KOPT-K1 (cell line): ENCODE measurements at regions not wholly inside any gene's neighbourhood (a gene's known extent, or its start where the extent isn't known, plus 50 kb on each side); places are given as distances from the start of the nearest gene placed in this dataset.
"Not testable (repeated sequence)": the region's sequence is repeated elsewhere in the genome, so short reads cannot be mapped to it uniquely, and the experiment has no call there.

Experiments used
- H3K27ac ChIP-seq: fragments of 200-600 bp; sonication (generic); 2 replicates; pipeline ENCODE4 v1.5.1; 2016; ENCODE audit warnings: antibody characterized with exemption, mild to moderate bottlenecking, low read depth, low read length; ENCODE audit not compliant: poor library complexity, severe bottlenecking
- H3K36me3 ChIP-seq: fragments of 200-600 bp; sonication (generic); 2 replicates; pipeline ENCODE4 v1.5.1; 2017; ENCODE audit warnings: antibody characterized with exemption, mild to moderate bottlenecking, low read length, moderate library complexity; ENCODE audit not compliant: insufficient read depth
- H3K9me3 ChIP-seq: fragments of 200-600 bp; sonication (generic); 2 replicates; pipeline ENCODE4 v1.5.1; 2017; ENCODE audit warnings: antibody characterized with exemption, low read length, mild to moderate bottlenecking; ENCODE audit not compliant: insufficient read depth, poor library complexity, severe bottlenecking

GRCh38 chr10:10044922-10045764 is 972.5 kb upstream of the CELF2 start:
- no peak overlapping the region for H3K27ac ChIP-seq
- no peaks in the 10 kb centered on the region for H3K36me3 ChIP-seq
- H3K9me3 ChIP-seq: no peaks in the 10 kb centered on the region

- no peak overlapping the region for H3K27ac ChIP-seq
- no peaks in the 10 kb centered on the region for H3K36me3 ChIP-seq
- H3K9me3 ChIP-seq: no peaks in the 10 kb centered on the region
Measured at GRCh38 chr10:10045765-10046028, 972.0 kb upstream of the CELF2 start.

GRCh38 chr10:10047426-10047825 is 970.2 kb upstream of the CELF2 start:
- Histone ChIP-seq H3K9me3 (no peaks in the 10 kb centered on the region), H3K27ac (no peak overlapping the region)

GRCh38 chr10:10053051-10053450 is 964.6 kb upstream of the CELF2 start:
- Histone ChIP-seq H3K27ac (no peak overlapping the region), H3K9me3 (no peaks in the 10 kb centered on the region), H3K36me3 (no peaks in the 10 kb centered on the region)

More at GRCh38 chr10:10047426-10047825, 970.2 kb upstream of the CELF2 start:
- no peaks in the 10 kb centered on the region for H3K36me3 ChIP-seq

GRCh38 chr10:10054466-10054865 is 963.2 kb upstream of the CELF2 start:
- H3K36me3 ChIP-seq: no peaks in the 10 kb centered on the region
- H3K9me3 ChIP-seq: no peaks in the 10 kb centered on the region
- H3K27ac ChIP-seq: no peak overlapping the region

- no peak overlapping the region for H3K27ac ChIP-seq
- H3K36me3 ChIP-seq: no peaks in the 10 kb centered on the region
- no peaks in the 10 kb centered on the region for H3K9me3 ChIP-seq
Measured at GRCh38 chr10:10055656-10056442, 961.8 kb upstream of the CELF2 start.

GRCh38 chr10:10056961-10057360 is 960.7 kb upstream of the CELF2 start:
- H3K36me3 ChIP-seq: no peaks in the 10 kb centered on the region
- no peak overlapping the region for H3K27ac ChIP-seq
- H3K9me3 ChIP-seq: no peaks in the 10 kb centered on the region

GRCh38 chr10:10067644-10068043 is 950.0 kb upstream of the CELF2 start:
- Histone ChIP-seq H3K27ac (no peak overlapping the region), H3K9me3 (no peaks in the 10 kb centered on the region), H3K36me3 (no peaks in the 10 kb centered on the region)

- H3K27ac ChIP-seq, H3K9me3 ChIP-seq, H3K36me3 ChIP-seq: not testable (repeated sequence)
Measured at GRCh38 chr10:10074847-10075246, 942.8 kb upstream of the CELF2 start.

GRCh38 chr10:10078446-10078845 is 939.2 kb upstream of the CELF2 start:
- H3K36me3 ChIP-seq: no peaks in the 10 kb centered on the region
- H3K9me3 ChIP-seq: no peaks in the 10 kb centered on the region
- no peak overlapping the region for H3K27ac ChIP-seq

- no peaks in the 10 kb centered on the region for H3K9me3 ChIP-seq
- no peaks in the 10 kb centered on the region for H3K36me3 ChIP-seq
- no peak overlapping the region for H3K27ac ChIP-seq
Measured at GRCh38 chr10:10092581-10092980, 925.1 kb upstream of the CELF2 start.

- H3K9me3 ChIP-seq: no peaks in the 10 kb centered on the region
- no peaks in the 10 kb centered on the region for H3K36me3 ChIP-seq
- no peak overlapping the region for H3K27ac ChIP-seq
Measured at GRCh38 chr10:10093021-10093420, 924.7 kb upstream of the CELF2 start.

- Histone ChIP-seq H3K9me3 (no peaks in the 10 kb centered on the region), H3K27ac (no peak overlapping the region), H3K36me3 (no peaks in the 10 kb centered on the region)
Measured at GRCh38 chr10:10094691-10095090, 923.0 kb upstream of the CELF2 start.

- H3K9me3 ChIP-seq: no peaks in the 10 kb centered on the region
Measured at GRCh38 chr10:10096296-10096695, 921.4 kb upstream of the CELF2 start.

GRCh38 chr10:10096898-10097297 is 920.8 kb upstream of the CELF2 start:
- H3K36me3 ChIP-seq: no peaks in the 10 kb centered on the region
- H3K27ac ChIP-seq: no peak overlapping the region
- no peaks in the 10 kb centered on the region for H3K9me3 ChIP-seq

More at GRCh38 chr10:10096296-10096695, 921.4 kb upstream of the CELF2 start:
- H3K36me3 ChIP-seq: no peaks in the 10 kb centered on the region
- no peak overlapping the region for H3K27ac ChIP-seq

- no peak overlapping the region for H3K27ac ChIP-seq
- H3K9me3 ChIP-seq: no peaks in the 10 kb centered on the region
Measured at GRCh38 chr10:10101106-10101505, 916.6 kb upstream of the CELF2 start.

More at GRCh38 chr10:10101106-10101505, 916.6 kb upstream of the CELF2 start:
- no peaks in the 10 kb centered on the region for H3K36me3 ChIP-seq
